Right hindlimb (tissue), 1 donor: ENCODE measurements at regions not wholly inside any gene's neighbourhood (a gene's known extent, or its start where the extent isn't known, plus 50 kb on each side); places are given as distances from the start of the nearest gene placed in this dataset.

ENCODE experiments used
- DNase-seq: peaks from one replicate; pipeline ENCODE4 v3.0.0-alpha.2; 2018

- DNase-seq, result no peak
These were observed 1413.1 kb upstream of the CDH6 start for GRCh38 chr5:29780401-29780800.

DNA sequence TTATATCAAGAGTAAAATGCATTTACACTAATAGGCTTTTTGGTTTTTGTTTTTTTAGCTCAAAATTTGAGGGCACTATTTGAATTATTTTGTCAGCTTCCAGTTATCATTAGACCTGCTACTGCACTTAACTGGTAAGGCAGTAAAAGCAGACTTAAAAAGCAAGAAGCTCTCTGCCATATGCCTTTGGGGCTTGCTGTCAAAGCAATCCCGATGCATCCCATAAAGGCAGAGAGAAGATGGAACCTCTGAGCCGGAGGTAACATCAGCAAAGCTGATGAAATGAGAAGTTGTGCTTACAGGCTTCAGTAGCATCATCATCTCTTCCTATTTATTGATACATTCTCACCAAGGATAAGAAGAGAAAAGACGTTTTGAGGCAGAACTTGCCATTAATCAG, 1414.3 kb upstream of the CDH6 start:
- no peak for DNase-seq

GRCh38 chr5:29777373-29777772, 1416.1 kb upstream of the CDH6 start:
- DNase-seq, result no peak

DNA sequence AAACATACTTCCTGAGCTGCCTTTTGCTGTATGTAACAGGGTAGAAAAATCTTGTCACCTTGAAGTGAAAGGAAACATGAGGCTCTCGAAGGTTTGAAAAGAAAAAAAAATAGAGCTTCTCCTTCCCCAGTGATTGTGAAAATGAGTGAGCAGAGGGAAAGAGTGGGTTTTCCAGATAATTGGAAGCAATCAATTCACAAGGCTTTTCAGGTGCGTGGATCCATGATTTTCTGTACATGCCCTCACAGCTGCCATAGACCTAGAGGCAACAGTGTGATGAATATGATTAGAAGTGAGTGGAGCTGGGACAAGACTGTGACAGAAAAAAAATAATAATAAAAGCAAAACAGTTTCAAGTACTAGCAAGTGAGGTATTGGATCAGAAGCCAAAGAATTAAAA, 1422.5 kb upstream of the CDH6 start:
- DNase-seq, result no peak

DNA sequence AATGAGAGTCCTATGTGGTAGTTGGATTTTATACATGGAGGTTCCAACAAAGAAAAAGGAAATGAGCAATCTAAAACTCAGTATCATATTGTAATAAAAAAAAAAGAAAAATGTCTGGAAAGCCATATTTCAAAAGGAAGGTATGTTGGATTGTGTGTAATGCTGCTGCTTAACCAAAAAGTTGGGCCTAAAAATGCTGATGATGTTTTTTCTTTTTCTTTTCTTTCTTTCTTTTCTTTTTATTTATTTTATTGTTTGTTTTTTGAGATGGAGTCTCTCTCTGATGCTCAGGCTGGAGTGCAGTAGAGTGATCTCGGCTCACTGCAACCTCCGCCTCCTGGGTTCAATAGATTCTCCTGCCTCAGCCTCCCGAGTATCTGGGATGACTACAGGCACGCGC, 1424.0 kb upstream of the CDH6 start:
- no peak for DNase-seq

- no peak for DNase-seq
These were observed 1434.5 kb upstream of the CDH6 start for GRCh38 chr5:29758986-29759421.

- DNase-seq, result no peak
These were observed 1443.0 kb upstream of the CDH6 start for GRCh38 chr5:29750453-29750852.

GRCh38 chr5:29744618-29745017, 1448.9 kb upstream of the CDH6 start:
- no peak for DNase-seq

DNA sequence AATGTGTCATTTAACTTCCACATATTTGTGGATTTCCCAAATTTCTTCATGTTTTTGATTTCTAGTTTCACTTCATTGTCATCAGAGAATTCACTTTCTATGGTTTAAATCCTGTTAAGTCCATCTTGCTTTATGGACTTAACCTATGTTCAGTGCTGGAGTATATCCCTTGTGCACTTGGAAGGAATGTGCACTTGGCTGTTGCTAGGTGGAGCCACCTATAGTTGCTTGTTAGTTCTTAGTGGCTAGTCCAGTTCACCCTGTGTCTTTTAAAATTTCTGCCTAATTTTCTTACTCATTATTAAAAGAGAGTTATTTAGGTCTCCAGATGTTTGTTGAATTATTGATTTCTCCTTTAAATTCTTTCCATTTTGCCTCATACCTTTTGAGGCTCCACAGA, 1472.5 kb upstream of the CDH6 start:
- no peak for DNase-seq

GRCh38 chr5:29719171-29719570, 1474.3 kb upstream of the CDH6 start:
- no peak for DNase-seq

DNA sequence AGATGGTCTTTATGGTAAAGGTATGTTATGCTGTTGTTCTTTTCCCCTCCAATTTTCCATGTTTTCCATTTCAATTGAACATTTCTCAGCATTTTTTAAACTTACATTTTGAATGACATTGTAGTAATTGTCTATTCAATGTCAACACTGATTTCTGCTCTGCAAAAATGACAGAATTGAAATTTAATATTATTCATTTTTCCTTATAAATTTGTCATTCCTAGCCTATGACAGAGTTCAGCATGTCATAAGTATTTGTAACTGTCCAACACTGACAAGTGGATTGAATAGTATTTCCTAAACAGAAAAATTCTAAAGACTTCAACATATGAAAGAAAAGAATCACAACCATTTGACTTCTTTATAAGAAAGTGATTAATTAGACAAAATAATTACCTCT, 1478.3 kb upstream of the CDH6 start:
- DNase-seq, result no peak

DNA sequence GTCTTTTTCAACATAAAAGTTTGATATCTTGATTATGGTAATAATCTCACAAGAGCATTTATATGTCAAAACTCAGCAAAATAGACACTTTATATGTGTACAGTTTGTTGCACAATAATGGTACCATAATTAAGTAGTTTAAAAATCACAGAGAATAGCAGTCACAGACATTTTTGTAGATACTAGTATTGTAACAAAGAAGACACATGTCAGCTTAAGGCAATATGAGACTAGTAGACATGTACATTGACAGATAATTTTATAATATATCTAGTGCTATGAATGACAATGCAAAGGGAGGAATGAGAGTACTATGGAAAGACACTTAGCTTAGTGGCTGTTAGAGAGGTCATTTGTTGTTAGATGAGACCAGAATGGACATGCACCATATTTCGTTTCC, 1490.6 kb upstream of the CDH6 start:
- no peak for DNase-seq

DNA sequence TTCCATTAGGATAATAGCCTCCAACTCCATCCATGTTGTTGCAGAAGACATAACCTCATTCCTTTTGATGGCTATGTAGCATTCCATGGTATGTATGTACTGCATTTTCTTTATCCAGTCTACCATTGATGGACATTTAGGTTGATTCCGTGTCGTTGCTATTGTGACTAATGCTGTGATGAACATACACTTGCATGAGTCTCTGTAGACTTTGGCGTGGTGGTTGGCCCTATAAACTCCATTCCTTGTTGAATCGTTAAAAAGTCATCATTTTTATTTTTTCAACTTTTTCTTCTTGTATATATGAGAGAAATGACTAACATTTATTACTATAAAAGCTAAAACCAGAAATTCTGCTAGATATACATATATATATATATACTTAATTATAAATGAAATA, 1491.9 kb upstream of the CDH6 start:
- DNase-seq, result no peak

- no peak for DNase-seq
These were observed 1495.6 kb upstream of the CDH6 start for GRCh38 chr5:29697785-29698414.

GRCh38 chr5:29697278-29697677, 1496.2 kb upstream of the CDH6 start:
- no peak for DNase-seq

GRCh38 chr5:29672678-29673077, 1520.8 kb upstream of the CDH6 start:
- no peak for DNase-seq

DNA sequence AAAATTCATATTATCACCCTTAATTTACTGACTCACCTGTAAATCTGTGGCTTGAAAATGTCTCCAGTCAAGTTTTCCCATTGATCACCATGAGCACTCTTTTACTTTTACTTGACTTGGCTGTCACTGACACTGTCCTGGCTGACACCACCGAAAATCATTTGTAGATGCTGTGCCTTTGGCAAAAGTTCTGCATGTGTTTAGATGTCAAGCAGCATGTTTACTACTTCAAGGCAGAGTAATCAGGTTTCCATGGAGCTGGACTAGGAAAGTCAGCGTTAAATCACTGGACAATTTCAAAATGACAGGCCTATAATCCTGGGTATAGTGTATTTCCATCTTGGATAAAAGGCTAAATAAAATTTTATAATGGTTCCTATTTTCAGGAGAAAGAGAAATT, 1530.6 kb upstream of the CDH6 start:
- no peak for DNase-seq

DNA sequence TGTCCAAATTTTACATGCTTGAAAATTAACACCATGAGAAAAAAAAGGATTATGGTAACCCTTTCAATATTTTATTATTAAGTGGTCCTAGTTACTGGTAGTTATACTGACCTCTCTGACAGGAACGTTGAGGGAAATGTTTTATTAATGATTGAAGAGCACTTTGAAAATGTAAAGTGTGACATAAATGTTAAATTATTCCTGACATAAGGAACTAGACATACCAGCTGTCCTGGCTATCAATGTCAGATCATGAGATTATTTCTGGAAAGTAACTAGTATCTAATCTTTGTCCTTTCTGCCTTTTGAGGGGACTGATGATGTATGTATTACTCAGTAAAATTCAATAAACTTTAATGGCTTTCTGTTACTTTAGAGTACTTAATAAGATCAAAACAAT, 1538.5 kb upstream of the CDH6 start:
- no peak for DNase-seq

- DNase-seq, result no peak
These were observed 1544.2 kb upstream of the CDH6 start for GRCh38 chr5:29649321-29649720.

GRCh38 chr5:29642601-29643000, 1550.9 kb upstream of the CDH6 start:
- DNase-seq, result no peak

DNA sequence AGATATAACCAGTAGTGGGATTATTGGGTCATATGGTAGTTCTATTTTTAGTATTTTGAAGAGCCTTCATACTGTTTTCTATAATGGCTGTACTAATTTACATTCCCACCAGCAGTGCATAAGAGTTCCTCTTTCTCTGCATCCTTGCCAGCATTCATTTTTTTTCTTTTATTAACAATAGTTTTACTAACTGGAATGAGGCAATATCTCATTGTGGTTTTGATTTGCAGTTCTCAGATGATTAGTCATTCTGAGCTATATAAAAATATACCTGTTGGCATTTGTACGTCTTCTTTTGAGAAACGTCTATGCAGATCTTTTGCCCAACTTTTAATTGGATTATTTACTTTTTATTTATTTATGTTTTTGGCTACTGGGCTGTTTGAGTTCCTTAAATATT, 1579.3 kb upstream of the CDH6 start:
- no peak for DNase-seq

DNA sequence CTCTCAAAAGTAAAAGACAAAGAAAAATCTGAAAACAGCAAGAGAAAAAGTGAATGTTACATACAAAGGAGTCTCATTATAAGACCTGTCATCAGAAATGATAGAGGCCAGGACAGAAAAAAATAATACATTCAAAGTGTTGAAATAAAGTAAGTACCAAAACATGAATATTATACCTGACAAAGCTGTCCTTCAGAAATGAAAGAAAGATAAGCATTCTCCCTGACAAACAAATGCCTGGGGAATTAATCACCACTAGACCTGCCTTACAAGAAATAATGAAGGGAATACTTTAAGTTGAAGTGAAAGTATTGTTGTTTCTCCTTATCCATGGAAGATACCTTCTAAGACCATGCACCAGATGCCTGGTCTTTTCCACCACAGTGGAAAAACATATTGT, 1605.2 kb upstream of the CDH6 start:
- DNase-seq, result no peak

DNA sequence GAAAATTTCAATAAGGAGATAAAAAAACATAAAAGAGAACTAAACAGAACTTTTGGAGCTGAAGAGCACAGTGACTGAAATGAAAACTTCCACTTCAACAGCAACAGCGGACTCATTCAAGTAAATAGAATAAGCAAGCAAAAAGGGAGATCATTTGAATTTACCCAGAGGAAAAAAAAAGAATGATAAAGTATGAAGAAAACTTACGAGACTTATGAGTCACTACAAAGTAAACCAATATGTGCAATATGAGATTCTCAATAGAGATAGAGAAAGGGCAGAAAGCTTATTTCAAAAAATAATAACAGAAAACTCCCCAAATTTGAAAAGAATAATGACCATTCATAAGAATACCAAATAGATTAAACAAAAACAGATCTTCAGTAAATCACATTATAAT, 1605.7 kb upstream of the CDH6 start:
- no peak for DNase-seq

DNA sequence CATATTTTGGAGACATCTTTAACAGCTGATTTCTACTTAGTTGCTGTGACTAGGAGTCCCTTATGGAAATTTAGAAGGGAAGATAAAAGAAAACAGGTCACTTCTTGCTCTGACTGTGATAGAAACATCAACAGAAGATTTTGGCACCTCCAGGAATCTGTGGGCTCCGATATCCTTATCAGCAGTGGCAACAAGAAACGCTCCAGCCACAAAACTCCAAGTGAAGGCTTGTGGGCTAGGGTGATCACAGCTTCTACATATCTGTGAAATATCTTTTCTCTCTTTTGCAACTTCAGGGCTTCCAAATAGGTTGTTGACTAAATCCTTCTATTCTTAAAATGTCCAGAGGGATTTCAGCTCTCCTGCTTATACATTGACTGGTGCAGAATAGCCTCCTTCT, 1625.5 kb upstream of the CDH6 start:
- no peak for DNase-seq

DNA sequence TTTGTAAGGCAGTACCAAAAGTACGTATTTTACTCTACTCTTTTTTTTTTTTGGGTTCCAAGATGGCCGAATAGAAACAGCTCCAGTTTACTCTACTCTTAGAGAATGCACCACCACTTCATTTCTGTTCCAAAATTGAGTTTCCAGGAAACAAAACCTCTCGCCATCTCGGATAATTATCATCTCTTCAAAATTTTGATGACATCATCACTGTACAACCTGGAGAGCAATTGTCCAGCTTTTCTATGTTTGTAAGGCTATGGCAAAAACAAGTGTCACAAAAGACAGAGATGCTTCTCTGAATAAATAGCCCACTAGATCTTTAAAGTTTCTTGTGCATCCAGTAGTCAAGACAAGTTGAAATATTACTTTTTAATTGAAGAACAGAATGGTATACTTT, 1631.9 kb upstream of the CDH6 start:
- DNase-seq, result no peak

DNA sequence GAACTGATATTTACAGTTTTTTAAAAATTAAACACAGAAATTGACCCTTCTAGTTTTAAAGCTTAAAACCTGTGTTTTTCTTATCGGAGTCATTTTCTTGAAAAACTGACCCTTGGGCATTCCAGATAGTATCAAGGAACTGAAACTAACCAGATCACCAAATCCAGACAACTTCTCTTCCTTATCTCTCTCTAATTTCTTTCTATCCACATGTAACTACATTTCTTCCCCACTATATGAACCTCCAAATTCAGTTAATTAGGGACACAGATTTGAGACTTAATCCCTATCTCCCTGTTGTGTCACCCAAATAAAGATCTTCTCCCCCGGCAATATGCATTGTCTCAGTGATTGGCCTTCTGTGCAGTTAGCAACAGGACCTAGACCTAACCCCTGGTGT, 1643.0 kb upstream of the CDH6 start:
- DNase-seq, result no peak
